ENCODE measurements at regions not wholly inside any gene's neighbourhood (a gene's known extent, or its start where the extent isn't known, plus 50 kb on each side); places are given as distances from the start of the nearest gene placed in this dataset.

- no peaks in the 10 kb centered on the region for H3K9me3 ChIP-seq (ENCODE audit: control insufficient read depth, insufficient read depth, low read length)
- H3K36me3 ChIP-seq (ENCODE audit: control insufficient read depth, insufficient read depth, low read length), result no peaks in the 10 kb centered on the region
- no peaks in the 10 kb centered on the region for H3K4me1 ChIP-seq (ENCODE audit: control insufficient read depth, insufficient read depth, low read length)
- Mint-ChIP-seq H3K27me3 (ENCODE audit: low read depth in 2 of 2) (peaks cover 4 to 17% of the 10 kb centered on the region in 2 donors), H3K27ac (no peak overlapping the region), H3K9me3 (peaks cover 6% of the 10 kb centered on the region in 2 donors), H3K4me3 (no peak overlapping the region), H3K36me3 (peaks cover 9% of the 10 kb centered on the region), H3K4me1 (no peaks in the 10 kb centered on the region)
- TF ChIP-seq CTCF (IDR thresholded peaks at IDR 0.05), result no peak
- no peaks in the 10 kb centered on the region for H3K27me3 ChIP-seq (ENCODE audit: control insufficient read depth, insufficient read depth, low read length)
- intact Hi-C loops (cut with micrococcal nuclease), result no loop called here
- no peak overlapping the region for H3K27ac ChIP-seq (ENCODE audit: low read length)
- ATAC-seq (no peak), DNase-seq (no peak)
- H3K4me3 ChIP-seq (ENCODE audit: low read length), result no peak overlapping the region
Observed at GRCh38 chr18:24761765-24762164, 301.3 kb downstream of the HRH4 start.

- DNase-seq (no peak), ATAC-seq (no peak)
- Mint-ChIP-seq H3K27me3 (ENCODE audit: low read depth in 2 of 2) (peaks cover 9 to 17% of the 10 kb centered on the region in 2 donors), H3K4me1 (no peaks in the 10 kb centered on the region), H3K27ac (no peak overlapping the region), H3K9me3 (peaks cover 6% of the 10 kb centered on the region in 2 donors), H3K36me3 (peaks cover 9% of the 10 kb centered on the region), H3K4me3 (no peak overlapping the region)
- H3K4me3 ChIP-seq (ENCODE audit: low read length), result no peak overlapping the region
- H3K9me3 ChIP-seq (ENCODE audit: control insufficient read depth, insufficient read depth, low read length), result no peaks in the 10 kb centered on the region
- intact Hi-C loops (cut with micrococcal nuclease), result no loop called here
- no peak for TF ChIP-seq CTCF (IDR thresholded peaks at IDR 0.05)
- WGBS (ENCODE audit: insufficient coverage), result 58% methylated on average over 1 of the region's 1 CpG
- H3K27me3 ChIP-seq (ENCODE audit: control insufficient read depth, insufficient read depth, low read length), result no peaks in the 10 kb centered on the region
- H3K27ac ChIP-seq (ENCODE audit: low read length), result no peak overlapping the region
- H3K4me1 ChIP-seq (ENCODE audit: control insufficient read depth, insufficient read depth, low read length), result no peaks in the 10 kb centered on the region
- H3K36me3 ChIP-seq (ENCODE audit: control insufficient read depth, insufficient read depth, low read length), result no peaks in the 10 kb centered on the region
Observed at GRCh38 chr18:24762511-24762910, 302.1 kb downstream of the HRH4 start.

GRCh38 chr18:24763765-24764513 is 303.5 kb downstream of the HRH4 start:
- Mint-ChIP-seq H3K9me3 (peaks cover 6% of the 10 kb centered on the region in 2 donors), H3K4me3 (no peak overlapping the region), H3K27ac (no peak overlapping the region), H3K27me3 (ENCODE audit: low read depth in 2 of 2) (peaks cover 9 to 17% of the 10 kb centered on the region in 2 donors), H3K36me3 (peaks cover 9% of the 10 kb centered on the region), H3K4me1 (no peaks in the 10 kb centered on the region)
- TF ChIP-seq CTCF (IDR thresholded peaks at IDR 0.05), result no peak
- H3K27ac ChIP-seq (ENCODE audit: low read length), result no peak overlapping the region
- H3K36me3 ChIP-seq (ENCODE audit: control insufficient read depth, insufficient read depth, low read length), result no peaks in the 10 kb centered on the region
- no peak for DNase-seq
- no peaks in the 10 kb centered on the region for H3K27me3 ChIP-seq (ENCODE audit: control insufficient read depth, insufficient read depth, low read length)
- H3K4me3 ChIP-seq (ENCODE audit: low read length), result no peak overlapping the region
- H3K4me1 ChIP-seq (ENCODE audit: control insufficient read depth, insufficient read depth, low read length), result no peaks in the 10 kb centered on the region
- intact Hi-C loops (cut with micrococcal nuclease), result no loop called here
- H3K9me3 ChIP-seq (ENCODE audit: control insufficient read depth, insufficient read depth, low read length), result no peaks in the 10 kb centered on the region
- 79% methylated on average over 6 of the region's 6 CpGs for WGBS (ENCODE audit: insufficient coverage)
- no peak for ATAC-seq

- no peaks in the 10 kb centered on the region for H3K36me3 ChIP-seq (ENCODE audit: control insufficient read depth, insufficient read depth, low read length)
- no peak for DNase-seq
- TF ChIP-seq CTCF (IDR thresholded peaks at IDR 0.05), result no peak
- Mint-ChIP-seq H3K27ac (no peak overlapping the region), H3K27me3 (ENCODE audit: low read depth in 2 of 2) (peaks cover 9 to 17% of the 10 kb centered on the region in 2 donors), H3K4me3 (no peak overlapping the region), H3K36me3 (peaks cover 9% of the 10 kb centered on the region), H3K9me3 (peaks cover 6% of the 10 kb centered on the region in 2 donors), H3K4me1 (no peaks in the 10 kb centered on the region)
- WGBS (ENCODE audit: insufficient coverage), result 80% methylated on average over 5 of the region's 5 CpGs
- H3K27me3 ChIP-seq (ENCODE audit: control insufficient read depth, insufficient read depth, low read length), result no peaks in the 10 kb centered on the region
- H3K9me3 ChIP-seq (ENCODE audit: control insufficient read depth, insufficient read depth, low read length), result no peaks in the 10 kb centered on the region
- ATAC-seq, result no peak
- no peak overlapping the region for H3K27ac ChIP-seq (ENCODE audit: low read length)
- intact Hi-C loops (cut with micrococcal nuclease), result no loop called here
- H3K4me1 ChIP-seq (ENCODE audit: control insufficient read depth, insufficient read depth, low read length), result no peaks in the 10 kb centered on the region
- no peak overlapping the region for H3K4me3 ChIP-seq (ENCODE audit: low read length)
Observed at GRCh38 chr18:24764766-24765165, 304.3 kb downstream of the HRH4 start.
